NCI-H446 treated with DMSO at 0.1 percent for 48 hours (cell line): ENCODE measurements at regions not wholly inside any gene's neighbourhood (a gene's known extent, or its start where the extent isn't known, plus 50 kb on each side); places are given as distances from the start of the nearest gene placed in this dataset.
"Not testable (repeated sequence)": the region's sequence is repeated elsewhere in the genome, so short reads cannot be mapped to it uniquely, and the experiment has no call there.

Source experiments
- DNase-seq: peaks from one replicate; lab custom pipeline; 2025; lab: John Stamatoyannopoulos, UW

- DNase-seq: no peak
These were observed 62.7 kb upstream of the UNC5A start for GRCh38 chr5:176747670-176748072.

DNA sequence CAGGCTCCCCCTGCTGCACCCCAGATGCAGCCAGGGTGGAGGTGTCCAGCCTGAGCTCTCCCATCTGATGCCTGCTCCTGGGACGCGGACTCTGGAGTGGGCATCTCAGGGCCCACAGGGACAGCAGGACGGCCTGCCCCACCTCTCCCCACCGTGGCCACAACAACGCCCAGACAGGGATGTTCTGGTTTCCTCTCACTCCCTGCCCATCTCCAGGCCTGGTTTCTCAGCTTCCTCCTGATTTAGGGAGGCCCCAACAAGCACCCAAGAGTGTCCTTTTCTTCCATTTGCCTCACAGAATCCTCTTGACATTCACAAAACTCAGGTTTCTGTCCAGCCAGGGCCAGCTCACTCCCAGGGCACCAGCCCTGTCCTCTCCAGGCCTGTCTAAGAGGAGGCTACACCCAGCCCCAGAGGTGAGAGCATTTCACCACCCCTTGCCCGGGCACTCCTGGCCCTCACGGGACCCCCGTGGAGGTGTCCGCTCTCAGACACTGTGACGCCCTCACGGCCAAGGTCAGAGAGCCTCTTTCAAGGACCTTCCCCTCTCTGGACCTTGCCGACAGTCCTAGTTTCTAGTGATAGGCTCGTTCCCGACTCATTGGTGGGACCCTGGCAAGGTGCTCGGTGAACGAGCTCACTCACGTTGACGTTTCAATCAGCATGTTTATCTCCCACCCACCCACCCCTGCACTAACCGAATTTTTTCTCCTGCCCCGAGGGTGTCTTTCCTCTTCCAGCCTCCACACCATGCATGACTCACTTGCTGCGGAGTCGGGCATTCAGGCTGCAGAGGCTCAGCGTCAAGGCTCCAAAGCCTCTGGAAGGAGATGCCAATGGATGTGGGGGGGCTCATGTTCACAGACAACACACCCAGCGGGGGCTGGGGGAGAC is 62.0 kb upstream of the UNC5A start:
- DNase-seq: no peak

DNA sequence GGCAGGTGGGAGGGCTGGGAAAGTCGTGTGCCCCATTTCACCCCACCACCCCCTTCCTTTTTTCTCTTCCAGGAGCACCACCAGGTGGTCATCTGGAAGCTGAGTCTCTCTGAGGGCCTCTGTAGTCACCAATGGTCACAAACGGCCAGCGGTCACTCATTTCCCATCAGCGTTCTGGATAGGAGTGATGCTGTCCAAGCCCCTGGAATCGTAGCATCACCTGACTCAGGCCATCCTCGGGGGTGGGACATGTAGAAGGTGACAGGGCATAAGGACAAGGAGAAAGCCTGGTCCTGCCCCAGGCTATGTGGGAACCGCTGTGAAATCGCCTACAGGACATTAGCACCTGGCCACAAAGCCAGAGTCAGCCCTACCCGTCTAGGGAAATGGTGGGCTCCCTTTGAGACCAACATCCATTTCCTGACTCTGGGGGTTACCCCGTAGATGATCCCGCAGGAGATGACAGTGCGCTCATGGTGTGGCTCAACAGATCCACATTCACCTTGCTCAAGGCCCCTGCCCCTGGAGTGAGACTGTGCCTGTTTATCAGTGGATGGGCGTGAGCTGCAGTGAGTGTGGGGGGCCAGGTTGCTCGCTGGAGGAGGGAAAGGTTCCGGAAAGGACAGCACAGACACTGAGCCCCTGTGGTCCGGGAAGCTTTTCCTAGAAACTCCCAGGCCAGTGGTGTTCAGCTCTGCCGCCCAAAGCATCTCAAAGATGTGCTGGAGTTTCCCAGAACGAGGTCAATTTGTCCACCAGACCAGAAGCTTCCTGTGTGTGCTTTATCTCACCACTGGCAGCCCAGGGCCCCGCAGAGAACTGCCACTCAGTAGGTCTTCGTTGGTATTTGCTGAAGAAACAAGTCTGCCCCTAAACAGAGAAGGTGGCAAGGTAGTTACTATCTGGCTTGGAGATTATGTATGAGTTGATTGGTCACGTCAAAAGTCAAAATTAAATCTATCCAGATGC is 61.1 kb upstream of the UNC5A start:
- no peak for DNase-seq

DNA sequence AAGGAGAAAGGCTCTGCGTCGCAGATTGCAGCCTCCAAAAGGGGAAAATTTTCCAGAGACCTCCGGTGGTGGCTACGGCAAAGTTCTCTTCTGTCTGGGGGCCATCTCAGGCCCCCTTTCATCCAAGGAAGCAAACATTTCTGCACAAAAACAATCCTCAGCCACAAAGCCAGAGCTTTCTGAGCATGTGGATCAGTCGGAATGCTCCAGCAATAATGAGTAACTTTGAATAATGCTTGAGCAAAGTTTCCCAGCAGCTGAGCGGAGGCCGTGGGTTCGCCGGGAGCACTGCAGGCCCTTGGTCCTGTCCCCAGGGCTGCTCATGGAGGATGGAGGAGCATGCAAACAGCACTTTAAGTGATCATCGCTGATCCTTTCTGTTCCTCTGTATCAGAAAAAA is 60.2 kb upstream of the UNC5A start:
- DNase-seq: no peak

DNA sequence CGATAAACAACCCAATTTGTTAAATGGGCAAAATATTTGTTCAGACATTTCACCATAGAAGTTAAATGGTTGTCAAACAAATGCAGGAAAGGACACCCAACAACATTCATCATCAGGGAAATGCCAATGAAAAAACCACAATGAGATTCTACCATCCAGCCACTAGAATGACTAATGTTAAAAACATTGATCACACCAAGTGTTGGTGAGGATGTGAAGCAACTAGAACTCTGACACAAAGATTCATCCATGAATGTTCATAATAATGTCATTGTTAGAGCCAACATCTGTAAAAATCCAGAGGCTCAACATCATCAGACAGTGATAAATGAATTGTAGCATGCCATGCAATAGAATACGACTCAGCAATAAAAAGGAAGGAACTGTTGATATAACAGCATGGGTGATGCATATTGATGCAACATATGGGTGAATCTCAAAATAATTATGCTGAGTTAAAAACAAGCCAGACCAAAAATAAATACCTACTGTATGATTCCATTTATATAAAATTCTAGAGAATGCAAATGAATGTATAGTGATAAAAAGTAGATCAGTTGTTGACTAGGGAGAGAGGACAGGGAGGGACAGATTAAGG is 55.9 kb upstream of the UNC5A start:
- no peak for DNase-seq

DNA sequence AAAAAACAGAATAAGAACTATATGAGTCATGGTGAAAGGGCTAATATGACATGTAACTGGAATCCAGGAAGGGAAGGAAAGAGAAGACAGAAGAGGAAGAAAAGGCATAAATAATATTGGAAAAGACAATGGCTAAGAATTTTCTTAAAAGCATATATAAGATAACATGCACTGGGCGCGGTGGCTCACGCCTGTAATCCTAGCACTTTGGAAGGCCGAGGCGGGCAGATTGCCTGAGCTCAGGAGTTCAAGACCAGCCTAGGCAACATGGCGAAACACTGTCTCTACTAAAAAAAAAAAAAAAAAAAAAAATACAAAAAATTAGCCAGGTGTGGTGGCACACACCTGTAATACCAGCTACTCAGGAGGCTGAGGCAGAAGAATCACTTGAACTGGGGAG is 54.8 kb upstream of the UNC5A start:
- not testable (repeated sequence) for DNase-seq

GRCh38 chr5:176757569-176757968 is 52.8 kb upstream of the UNC5A start:
- DNase-seq: not testable (repeated sequence)
